ENCODE measurements at regions not wholly inside any gene's neighbourhood (a gene's known extent, or its start where the extent isn't known, plus 50 kb on each side); places are given as distances from the start of the nearest gene placed in this dataset.

DNA sequence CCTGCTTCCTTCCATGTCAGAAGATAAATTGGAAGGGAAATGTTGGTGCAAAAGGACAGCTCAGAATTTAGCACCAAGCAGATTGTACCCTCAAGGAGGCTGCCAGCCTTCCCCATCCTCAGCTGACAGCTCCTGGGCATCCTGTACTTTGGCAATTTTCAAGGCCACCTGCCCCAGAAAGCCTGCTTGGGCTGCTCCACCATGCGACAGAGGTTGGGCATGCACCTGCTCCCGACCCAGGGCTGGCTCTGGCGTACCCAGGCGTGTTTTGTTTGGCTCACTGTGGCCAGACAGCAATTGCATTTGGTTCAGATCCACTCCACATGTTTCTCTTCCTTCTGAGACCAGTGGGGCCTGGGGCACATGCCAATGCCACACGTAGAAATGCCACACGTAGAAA lies 547.8 kb downstream of the NPHP4 start:
- in situ Hi-C loops (cut with HindIII; ENCODE audit: low sequenced_read_pairs) = no loop called here
- peak; percentile 96 for DNase-seq (ENCODE audit: low spot score)

DNA sequence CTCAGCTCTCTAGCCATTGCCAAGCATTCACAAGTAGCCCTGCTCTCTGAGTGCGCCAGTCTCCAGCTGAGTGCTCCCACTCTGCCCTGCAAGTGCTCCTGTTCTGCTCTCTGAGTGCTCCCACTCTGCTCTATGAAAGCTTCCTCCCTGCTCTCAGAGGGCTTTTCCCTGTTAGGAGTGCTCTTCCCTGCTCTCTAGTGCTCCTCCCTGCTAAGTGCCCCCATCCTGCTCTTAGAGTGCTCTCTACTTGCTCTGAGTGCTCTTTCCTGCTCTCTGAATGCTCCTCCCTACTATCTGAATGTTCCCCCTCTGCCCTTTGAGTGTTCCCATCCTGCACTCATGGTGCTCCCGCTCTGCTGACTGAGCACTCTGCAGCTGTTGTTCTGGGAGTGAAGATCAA lies 555.4 kb downstream of the NPHP4 start:
- in situ Hi-C loops (cut with HindIII; ENCODE audit: low sequenced_read_pairs) = no loop called here
- DNase-seq (ENCODE audit: low spot score) = no peak

DNA sequence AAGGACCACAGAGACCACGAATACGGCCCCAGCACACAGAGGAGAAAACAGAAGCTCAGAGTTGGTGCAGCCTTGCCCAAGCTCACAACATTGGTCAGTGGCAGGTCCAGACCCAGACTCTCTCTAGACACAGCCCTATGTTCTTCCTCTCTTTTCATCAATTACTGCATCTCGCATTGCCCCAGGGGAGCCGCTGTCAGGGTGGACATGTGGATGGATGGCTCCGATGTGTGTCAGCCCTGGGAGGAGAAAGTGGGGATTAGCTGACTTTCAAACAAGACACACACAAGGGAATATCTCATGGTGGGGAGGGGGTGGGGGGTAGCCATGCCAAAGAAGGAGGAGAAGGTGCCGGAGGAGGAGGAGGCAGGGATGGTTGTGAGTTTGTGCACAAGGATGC lies 556.8 kb downstream of the NPHP4 start:
- no peak for DNase-seq (ENCODE audit: low spot score)
- in situ Hi-C loops (cut with HindIII; ENCODE audit: low sequenced_read_pairs) = no loop called here

DNA sequence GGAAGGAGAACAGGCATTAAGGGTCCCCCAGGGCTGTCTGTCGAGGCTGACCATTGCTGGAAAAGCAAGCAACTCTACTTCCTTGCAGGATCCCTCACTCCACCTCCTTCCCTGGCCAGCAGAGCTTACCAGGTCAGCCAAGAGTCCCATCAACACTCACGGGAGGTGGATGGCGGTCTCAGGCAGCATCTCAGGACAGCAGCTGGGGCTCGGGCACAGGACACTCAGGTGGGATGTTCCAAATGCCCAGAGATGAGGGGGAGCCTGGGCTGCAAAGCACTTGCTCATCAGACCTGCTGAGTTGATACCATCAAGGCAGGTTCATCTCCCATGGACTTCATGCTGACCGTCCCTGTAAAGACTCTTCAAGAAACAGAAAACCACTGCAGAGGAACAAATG lies 559.8 kb downstream of the NPHP4 start:
- DNase-seq (ENCODE audit: low spot score) = no peak

DNA sequence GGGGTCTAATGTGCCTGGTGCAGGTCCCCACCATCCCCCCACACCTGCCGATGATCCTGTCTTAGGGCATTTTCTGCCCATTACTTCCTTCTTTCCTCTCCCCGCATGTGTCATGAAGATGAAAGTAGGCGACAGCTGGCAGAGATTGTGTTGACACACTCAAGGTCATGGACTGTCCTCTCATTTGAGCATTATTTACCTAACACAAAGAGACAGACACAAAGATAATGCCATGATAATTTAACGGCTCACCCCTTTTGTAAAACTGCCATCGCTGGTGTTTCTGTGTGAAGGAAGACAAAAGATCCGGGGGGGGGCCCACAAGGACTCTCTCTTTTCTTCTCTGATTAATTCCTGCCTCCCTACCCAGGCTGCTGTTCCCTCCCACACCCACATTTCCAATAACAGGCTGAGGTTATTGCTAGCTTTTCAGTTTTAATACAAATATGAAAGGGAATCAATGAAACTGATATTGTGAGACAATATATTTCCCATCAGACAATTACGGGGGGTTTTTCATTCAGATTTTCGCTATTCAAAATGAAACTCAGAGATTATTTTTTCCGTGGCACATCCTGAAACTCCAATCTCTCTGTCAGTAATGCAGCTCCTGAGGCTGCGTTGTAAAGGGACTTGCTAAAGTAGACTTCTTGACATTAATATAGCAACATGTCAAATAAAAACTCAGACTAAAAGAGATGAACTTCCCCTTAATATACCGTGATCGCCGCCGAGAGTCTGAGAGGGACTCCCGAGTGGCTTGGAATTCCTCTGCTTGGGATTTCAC lies 561.1 kb downstream of the NPHP4 start:
- no peak for DNase-seq (ENCODE audit: low spot score)
- in situ Hi-C loops (cut with HindIII; ENCODE audit: low sequenced_read_pairs) = no loop called here

More for the DNA sequence above, 559.8 kb downstream of the NPHP4 start:
- in situ Hi-C loops (cut with HindIII; ENCODE audit: low sequenced_read_pairs) = no loop called here

DNA sequence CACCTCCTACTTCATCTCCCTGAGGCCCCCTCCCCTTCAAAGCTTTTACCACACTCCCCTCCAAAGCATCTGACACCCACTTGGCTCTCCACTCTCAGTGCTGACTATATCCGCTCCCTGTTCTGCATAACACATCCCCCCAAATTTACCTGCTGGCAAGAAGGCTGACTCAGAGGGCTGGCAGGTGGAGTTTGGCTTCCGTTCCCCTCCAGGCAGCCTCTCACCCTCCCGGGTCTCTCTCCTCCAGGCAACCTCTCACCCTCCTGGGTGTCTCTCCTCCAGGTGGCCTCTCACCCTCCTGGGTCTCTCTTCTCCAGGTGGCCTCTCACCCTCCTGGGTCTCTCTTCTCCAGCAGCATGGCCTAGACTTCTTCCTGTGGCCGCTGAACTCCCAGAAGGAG lies 562.1 kb downstream of the NPHP4 start:
- in situ Hi-C loops (cut with HindIII; ENCODE audit: low sequenced_read_pairs) = no loop called here
- DNase-seq (ENCODE audit: low spot score) = no peak

DNA sequence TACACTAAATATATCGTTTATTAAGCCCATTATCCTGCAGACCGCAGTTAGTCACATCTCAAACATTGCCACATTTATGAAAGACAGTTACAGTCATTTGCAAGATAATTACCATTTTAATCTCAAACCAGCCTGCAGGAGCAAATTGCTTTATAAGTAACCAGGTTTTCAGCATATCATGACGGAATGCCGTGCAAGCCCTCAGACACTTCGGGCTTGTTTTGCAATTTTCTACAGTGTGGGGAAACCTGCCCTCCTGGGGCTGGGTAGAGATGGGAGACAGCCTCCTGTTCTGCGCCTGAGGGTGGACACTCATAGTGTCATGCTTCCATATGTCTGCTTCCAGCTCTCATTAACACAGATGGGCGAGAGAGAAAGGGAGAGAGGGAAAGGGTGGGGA lies 563.9 kb downstream of the NPHP4 start:
- in situ Hi-C loops (cut with HindIII; ENCODE audit: low sequenced_read_pairs) = no loop called here
- no peak for DNase-seq (ENCODE audit: low spot score)

DNA sequence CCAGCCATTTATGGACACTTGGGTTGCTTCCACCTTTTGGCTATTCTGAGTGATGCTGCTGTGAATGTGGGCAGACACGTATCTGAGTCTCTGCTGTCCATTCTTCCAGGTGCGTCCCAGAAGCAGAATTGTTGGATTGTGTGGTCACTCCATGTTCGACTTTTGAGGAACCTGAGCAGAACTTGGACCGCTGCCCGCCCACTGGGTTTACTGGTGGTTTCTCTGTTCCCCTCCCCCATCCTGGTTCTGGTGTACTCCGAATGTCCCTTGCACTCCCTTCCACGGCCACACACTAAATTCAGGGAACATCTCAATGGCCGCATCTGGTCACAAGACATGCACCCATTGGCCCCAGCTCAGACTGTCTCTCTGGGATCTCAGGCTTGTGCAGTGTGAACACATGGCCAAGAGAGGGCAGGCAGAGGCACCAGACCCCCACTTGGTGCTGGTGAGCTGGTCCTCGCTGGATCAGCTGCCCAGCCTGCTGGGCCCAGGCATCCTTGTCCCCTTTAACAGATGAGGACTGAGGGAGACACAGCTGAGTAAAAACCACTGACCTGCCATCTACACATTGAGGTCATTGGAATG lies 565.1 kb downstream of the NPHP4 start:
- no peak for DNase-seq (ENCODE audit: low spot score)
- in situ Hi-C loops (cut with HindIII; ENCODE audit: low sequenced_read_pairs) = no loop called here

DNA sequence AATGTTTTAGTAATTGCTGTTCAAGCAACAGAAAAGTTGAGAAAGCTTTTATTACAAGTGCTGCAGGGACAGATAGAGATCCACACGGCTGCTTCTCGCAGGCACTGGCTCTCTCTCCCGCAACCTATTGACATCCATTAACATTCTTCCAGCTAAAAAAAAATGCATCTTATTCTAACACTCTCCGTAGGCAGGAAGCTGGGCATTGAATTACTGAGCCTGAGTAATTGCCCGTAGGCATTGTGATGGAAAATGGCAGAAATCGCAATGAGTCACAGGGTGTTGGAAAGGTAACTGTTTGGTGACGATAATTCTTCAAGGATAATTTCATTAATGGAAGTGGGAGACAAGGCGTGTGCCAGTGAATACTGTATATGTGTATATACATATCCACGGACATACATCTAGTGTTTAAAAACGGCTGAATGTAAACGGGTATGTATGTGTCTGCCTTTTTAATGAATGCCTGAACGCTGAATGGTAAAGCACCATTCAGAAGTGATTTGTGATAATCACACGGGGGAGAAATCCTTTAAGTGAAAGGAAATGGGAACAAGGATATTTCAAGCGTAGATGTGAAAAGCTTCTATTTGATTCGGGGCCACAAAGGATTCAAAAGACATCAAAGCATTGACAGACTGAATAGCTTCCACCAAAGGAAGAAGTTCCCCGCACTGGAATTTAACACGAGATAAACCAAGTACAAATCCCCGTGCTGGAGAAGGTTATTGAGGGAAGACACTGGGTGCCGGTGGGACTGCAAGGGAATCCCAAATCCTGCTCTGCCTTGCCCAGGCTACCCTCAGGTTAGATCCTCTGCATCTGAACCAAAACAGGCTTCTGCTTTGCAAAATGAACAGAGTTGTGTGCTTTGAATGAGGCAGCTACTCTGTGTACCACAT lies 567.2 kb downstream of the NPHP4 start:
- DNase-seq (ENCODE audit: low spot score) = no peak
- in situ Hi-C loops (cut with HindIII; ENCODE audit: low sequenced_read_pairs) = no loop called here

DNA sequence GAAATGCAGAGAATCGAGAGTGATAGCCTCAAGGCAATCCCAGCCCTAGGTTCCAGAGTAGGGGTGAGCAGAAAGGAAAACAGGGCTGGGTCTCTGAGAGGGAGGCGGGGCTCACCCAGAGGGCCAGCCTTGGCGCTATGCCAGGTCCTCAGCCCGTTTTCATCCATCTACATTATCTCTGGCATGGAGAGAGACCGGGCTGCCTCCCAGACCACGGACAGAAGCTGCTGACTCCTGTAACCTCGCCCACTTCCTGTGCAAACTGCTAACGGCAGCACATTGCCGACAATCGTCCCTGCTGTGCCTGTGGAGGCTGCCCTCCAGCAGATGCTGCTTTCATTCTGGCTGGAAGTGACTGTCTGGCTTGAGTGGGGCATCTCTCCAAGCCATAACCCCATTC lies 569.1 kb downstream of the NPHP4 start:
- in situ Hi-C loops (cut with HindIII; ENCODE audit: low sequenced_read_pairs) = no loop called here
- no peak for DNase-seq (ENCODE audit: low spot score)

DNA sequence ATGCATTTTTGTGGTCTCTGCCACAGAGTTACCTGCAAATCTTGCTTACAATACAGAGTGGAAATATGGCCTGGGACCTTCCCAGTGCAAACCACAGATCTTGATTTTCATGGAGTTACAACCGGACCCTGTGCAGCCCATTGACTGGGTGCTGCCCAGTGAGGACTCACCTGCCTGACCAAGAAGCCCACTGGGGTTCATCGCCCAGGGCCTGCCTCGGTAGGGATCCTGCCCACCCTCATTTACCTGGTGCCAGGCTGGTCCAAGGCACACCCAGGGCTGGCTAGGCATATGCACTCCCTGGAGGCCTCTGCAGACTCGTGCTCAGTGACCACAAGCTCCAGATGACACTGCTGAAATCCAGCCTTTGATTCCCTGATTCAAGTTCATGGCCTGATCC lies 572.7 kb downstream of the NPHP4 start:
- in situ Hi-C loops (cut with HindIII; ENCODE audit: low sequenced_read_pairs) = no loop called here
- DNase-seq (ENCODE audit: low spot score) = no peak

DNA sequence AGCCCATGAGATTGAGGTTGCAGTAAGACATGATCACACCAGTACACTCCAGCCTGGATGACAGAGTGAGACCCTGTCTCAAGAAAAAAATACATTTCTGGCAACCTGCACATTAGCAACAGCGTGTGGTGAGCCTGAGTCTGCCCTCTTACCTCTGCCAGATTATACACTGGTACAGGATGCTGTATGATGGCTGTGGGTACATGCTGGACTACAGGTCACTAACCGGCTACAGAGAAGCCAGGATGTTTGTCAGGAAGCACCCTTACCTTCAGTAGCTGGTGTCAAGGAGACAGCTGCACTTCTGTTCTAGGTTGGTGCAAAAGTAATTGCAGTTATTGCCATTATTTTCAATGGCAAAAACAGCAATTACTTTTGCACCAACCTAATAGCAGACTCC lies 575.7 kb downstream of the NPHP4 start:
- in situ Hi-C loops (cut with HindIII; ENCODE audit: low sequenced_read_pairs) = no loop called here
- DNase-seq (ENCODE audit: low spot score) = no peak

DNA sequence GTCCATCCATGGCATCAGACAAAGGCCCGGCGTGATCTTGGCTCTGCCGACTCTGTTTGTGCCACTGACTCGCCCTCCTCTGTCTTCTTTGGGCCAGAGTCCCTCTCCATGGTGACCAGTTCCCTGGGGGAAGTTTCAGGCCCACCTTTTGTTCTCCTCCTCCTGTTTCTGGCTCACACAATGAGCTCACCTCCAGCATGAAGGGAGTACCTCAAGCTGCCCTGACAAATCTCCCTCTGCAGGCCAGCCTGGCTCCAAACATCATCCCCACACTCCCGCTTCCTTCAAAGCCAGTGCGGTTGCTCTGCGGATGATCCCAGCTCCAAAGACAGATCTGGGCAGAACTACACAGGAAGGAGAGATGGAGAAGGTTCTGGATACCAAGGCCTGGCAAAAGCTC lies 576.6 kb downstream of the NPHP4 start:
- no peak for DNase-seq (ENCODE audit: low spot score)
- in situ Hi-C loops (cut with HindIII; ENCODE audit: low sequenced_read_pairs) = no loop called here

DNA sequence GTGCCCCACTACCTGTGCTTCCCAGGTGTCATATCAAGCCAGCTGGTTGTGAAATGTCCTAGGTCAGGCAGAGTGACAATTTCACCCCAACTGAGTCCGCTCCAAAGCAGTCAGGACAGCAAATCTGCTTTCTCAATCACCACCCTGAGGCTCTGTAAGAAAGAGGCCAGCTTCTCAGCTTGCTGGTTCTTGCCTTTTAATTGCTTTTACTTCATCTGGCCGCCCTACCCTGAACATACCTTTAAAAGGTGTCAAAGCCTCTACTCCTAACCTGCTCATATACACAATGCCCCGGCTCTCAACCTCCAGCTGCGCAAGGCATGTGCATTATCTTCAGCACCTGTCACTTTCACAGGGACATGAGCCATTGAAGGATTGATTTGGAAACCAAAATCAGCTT lies 581.6 kb downstream of the NPHP4 start:
- DNase-seq (ENCODE audit: low spot score) = no peak
- in situ Hi-C loops (cut with HindIII; ENCODE audit: low sequenced_read_pairs) = no loop called here

DNA sequence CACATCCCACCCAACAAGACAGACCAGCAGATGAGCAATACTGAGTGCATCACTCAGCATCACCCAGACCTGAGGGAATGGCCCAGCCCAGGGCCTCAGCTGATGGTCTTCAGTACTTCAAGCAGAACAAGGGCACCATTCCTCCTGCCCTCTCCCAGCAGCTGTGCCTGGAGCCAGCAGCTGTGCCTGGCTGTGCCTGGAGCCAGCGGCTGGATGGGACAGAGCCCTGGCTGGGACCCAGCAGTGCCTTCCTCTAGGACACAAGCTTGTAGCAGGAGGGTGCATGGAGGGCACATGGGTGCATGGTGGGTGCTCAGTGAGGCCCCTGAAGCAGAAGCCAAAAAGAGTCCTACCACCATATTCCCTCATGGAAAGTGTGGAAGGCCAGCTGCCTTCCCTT lies 583.8 kb downstream of the NPHP4 start:
- in situ Hi-C loops (cut with HindIII; ENCODE audit: low sequenced_read_pairs) = no loop called here

DNA sequence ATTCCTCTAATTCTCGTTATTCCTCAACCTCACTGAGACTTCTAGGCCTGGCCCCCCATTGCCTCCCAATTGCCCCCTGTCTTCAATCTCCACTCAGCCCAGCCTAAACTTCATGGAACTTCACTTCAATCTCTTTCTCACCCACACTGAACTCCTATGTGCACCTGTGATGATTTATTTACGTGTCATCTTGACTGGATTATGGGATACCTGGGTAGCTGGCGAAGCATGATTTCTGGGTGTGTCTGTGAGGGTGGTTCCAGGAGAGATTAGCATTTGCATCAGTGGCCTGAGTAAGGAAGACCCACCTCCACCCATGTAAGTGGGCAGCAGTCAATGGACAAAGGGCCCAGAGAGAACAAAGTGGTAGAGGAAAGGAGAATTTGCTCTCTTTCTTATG lies 587.0 kb downstream of the NPHP4 start:
- in situ Hi-C loops (cut with HindIII; ENCODE audit: low sequenced_read_pairs) = no loop called here
- no peak for DNase-seq (ENCODE audit: low spot score)

More for the DNA sequence above, 583.8 kb downstream of the NPHP4 start:
- DNase-seq (ENCODE audit: low spot score) = no peak

DNA sequence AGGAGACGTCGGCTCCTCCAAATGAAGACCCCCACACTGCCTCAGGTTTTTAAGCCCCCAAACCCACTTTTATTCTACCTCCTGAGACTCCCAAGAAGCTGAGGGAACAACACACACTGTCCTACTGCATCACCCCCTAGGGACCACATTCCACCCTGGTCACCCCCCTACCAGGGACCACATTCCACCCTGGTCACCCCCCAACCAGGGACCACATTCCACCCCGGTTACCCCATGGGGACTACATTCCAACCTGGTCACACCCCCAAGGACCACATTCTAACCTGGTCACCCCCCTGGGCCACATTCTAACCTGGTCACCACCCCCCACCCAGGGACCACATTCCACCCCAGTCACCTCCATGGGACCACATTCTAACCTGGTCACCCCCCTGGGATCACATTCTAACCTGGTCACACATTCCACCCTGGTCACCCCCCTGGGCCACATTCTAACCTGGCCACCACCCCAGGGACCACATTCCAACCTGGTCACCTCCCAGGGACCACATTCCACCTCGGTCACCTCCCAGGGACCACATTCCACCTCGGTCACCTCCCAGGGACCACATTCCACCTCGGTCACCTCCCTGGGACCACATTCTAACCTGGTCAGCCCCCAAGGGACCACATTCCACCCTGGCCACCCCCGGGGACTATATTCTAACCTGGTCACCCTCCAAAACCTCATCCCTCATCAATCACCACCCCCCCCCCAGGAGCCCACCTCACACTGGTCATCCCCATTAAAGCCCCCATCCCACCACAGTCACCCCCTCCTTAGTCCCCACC lies 587.6 kb downstream of the NPHP4 start:
- DNase-seq (ENCODE audit: low spot score) = no peak
- in situ Hi-C loops (cut with HindIII; ENCODE audit: low sequenced_read_pairs) = no loop called here

DNA sequence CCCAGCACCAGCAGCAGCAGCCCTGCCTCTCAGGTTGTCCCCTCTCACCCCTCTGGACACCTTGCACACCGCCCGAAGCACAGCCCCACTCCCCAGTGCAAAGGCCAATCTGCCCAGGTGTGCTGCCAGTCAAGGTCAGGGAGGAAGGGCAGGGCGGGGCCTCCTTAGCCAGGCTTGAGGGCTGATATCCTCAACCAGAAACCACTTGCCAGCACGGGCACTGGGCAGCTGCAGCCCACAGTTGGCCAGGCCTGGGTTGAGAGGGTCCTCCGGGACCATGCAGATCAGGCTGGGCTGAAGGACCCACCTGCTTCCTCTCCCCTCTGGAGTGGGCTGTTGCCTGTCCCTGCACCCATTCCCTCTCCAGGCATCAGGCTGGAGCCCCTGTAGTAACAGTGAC lies 588.3 kb downstream of the NPHP4 start:
- no peak for DNase-seq (ENCODE audit: low spot score)
- in situ Hi-C loops (cut with HindIII; ENCODE audit: low sequenced_read_pairs) = no loop called here

DNA sequence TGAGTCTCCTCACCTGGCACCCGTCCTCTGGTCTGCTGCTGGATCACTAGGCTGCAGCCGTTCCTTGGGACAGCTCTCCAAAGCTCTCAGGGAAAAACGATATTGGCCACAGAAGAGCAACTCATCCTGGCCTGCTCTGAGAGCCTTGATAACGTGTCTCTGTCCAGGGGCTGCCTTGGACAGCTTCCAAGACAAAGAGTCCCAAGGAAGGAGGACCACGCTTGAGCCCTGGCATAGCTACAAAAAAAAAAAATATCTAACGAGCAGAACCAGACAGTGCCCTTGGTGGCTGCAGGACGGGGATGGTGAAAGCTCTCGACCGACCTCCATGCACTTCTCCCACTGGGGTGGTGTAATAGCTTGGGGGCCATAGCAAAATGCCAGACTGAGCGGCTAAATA lies 589.6 kb downstream of the NPHP4 start:
- in situ Hi-C loops (cut with HindIII; ENCODE audit: low sequenced_read_pairs) = no loop called here
- no peak for DNase-seq (ENCODE audit: low spot score)

All from G401 (cell line).